HCT116 (cell line): ENCODE measurements at regions not wholly inside any gene's neighbourhood (a gene's known extent, or its start where the extent isn't known, plus 50 kb on each side); places are given as distances from the start of the nearest gene placed in this dataset.

Experiments used
- ATAC-seq: fragments of 200-7000 bp; cut with Tn5 transposase; 2 replicates; pipeline ENCODE4 v1.9.1; 2020; ENCODE audit warnings: mild to moderate bottlenecking, moderate library complexity
- BruUV-seq: library from RNA; stranded (reverse); fragments of 400-500 nt; replicated peaks from 2 replicates; lab custom pipeline; 2021; lab: Mats Ljungman, UMichigan
- CTCF ChIA-PET: fragments of 300-600 bp; sonication (Branson Sonifier 250); formaldehyde crosslinking; loops from one replicate; lab custom pipeline; 2021; ENCODE audit warnings: antibody characterized with exemption; lab: Charles Lee
- POLR2A ChIA-PET: fragments of 300-600, 350-600 bp; sonication (Branson Sonifier 250); formaldehyde crosslinking; loops from one replicate; lab custom pipeline; 2021; ENCODE audit warnings: antibody characterized with exemption; lab: Charles Lee
- RAD21 ChIA-PET, 2 experiments: fragments of 300-600 bp; sonication (Branson Sonifier 250); formaldehyde crosslinking; loops; one replicate each; lab custom pipeline; 2023; ENCODE audit warnings: low total read pairs in 2 of 2; ENCODE audit not compliant: uncharacterized antibody in 2 of 2, unreplicated experiment in 2 of 2, low non-redundant PET in 1 of 2; lab: Charles Lee
- DNase-seq: peaks from one replicate; pipeline ENCODE4 v3.0.0-alpha.2; 2010; ENCODE audit warnings: low read depth, low spot score
- H2AFZ ChIP-seq: fragments of 200-600 bp; shearing (Covaris generic), sonication (generic); 2 replicates; pipeline ENCODE4 v1.6.1; 2017; ENCODE audit warnings: low read depth, mixed run types, mixed read lengths, antibody characterized with exemption, low read length; ENCODE audit not compliant: poor library complexity, severe bottlenecking
- H3K27ac ChIP-seq: 2 replicates; pipeline ENCODE4 v1.5.1; 2012; ENCODE audit warnings: low read depth, low read length
- H3K27me3 ChIP-seq: fragments of 200-600 bp; sonication (generic); 2 replicates; pipeline ENCODE4 v1.6.1; 2016; ENCODE audit warnings: mixed run types, low read length, mixed read lengths; ENCODE audit not compliant: insufficient read depth
- H3K36me3 ChIP-seq, 2 experiments: fragments of 200-500 bp in 1 of 2; fragments of 200-600 bp in 1 of 2; sonication (Bioruptor generic) in 1 of 2; sonication (generic) in 1 of 2; 2 replicates each; pipeline versions ENCODE4 v1.5.1 to v1.6.1; 2014 to 2016; ENCODE audit warnings: low read length in 2 of 2, inconsistent platforms in 1 of 2, mixed read lengths in 1 of 2, mixed run types in 1 of 2; ENCODE audit not compliant: insufficient read depth in 2 of 2, control insufficient read depth in 1 of 2
- H3K4me1 ChIP-seq, 2 experiments: fragments of 200-600 bp in 1 of 2; sonication (generic) in 1 of 2; 2 replicates each; pipeline versions ENCODE4 v1.5.1 to v1.6.1; 2012 to 2017; ENCODE audit warnings: low read length in 2 of 2, inconsistent platforms in 1 of 2, mild to moderate bottlenecking in 1 of 2, mixed read lengths in 1 of 2, mixed run types in 1 of 2, moderate library complexity in 1 of 2; ENCODE audit not compliant: insufficient read depth in 2 of 2, control insufficient read depth in 1 of 2
- H3K4me2 ChIP-seq: fragments of 200-600 bp; sonication (generic); 2 replicates; pipeline ENCODE4 v1.6.1; 2017; ENCODE audit warnings: mixed run types, low read length, mixed read lengths
- H3K4me3 ChIP-seq, 2 experiments: fragments of 200-600 bp in 1 of 2; sonication (generic) in 1 of 2; replicated peaks in 1 of 2; 2 replicates each; pipeline ENCODE4 v1.5.1; 2011 to 2016; ENCODE audit warnings: low read length in 2 of 2, control low read depth in 1 of 2, low read depth in 1 of 2, mild to moderate bottlenecking in 1 of 2, mixed read lengths in 1 of 2, mixed run types in 1 of 2
- H3K79me2 ChIP-seq: fragments of 200-600 bp; sonication (generic); 2 replicates; pipeline ENCODE4 v1.6.1; 2017; ENCODE audit warnings: mild to moderate bottlenecking, mixed run types, low read length, moderate library complexity, mixed read lengths; ENCODE audit not compliant: insufficient read depth
- H3K9ac ChIP-seq: fragments of 200-600 bp; sonication (generic); 2 replicates; pipeline ENCODE4 v1.6.1; 2016; ENCODE audit warnings: low read length, mixed read lengths
- H3K9me2 ChIP-seq: fragments of 200-600 bp; sonication (generic), shearing (Covaris generic); 2 replicates; pipeline ENCODE4 v1.6.1; 2017; ENCODE audit warnings: mixed run types, mild to moderate bottlenecking, moderate library complexity; ENCODE audit not compliant: insufficient read depth
- H3K9me3 ChIP-seq, 2 experiments: fragments of 200-500 bp in 1 of 2; fragments of 200-600 bp in 1 of 2; sonication (Bioruptor generic) in 1 of 2; sonication (generic) in 1 of 2; 2 replicates each; pipeline ENCODE4 v1.6.1; 2014 to 2017; ENCODE audit warnings: low read length in 2 of 2, mixed read lengths in 2 of 2, inconsistent platforms in 1 of 2, low read depth in 1 of 2, mild to moderate bottlenecking in 1 of 2, mixed run types in 1 of 2, moderate library complexity in 1 of 2; ENCODE audit not compliant: control insufficient read depth in 1 of 2, insufficient read depth in 1 of 2
- H4K20me1 ChIP-seq: fragments of 200-600 bp; sonication (generic), shearing (Covaris generic); 2 replicates; pipeline ENCODE4 v1.6.1; 2017; ENCODE audit warnings: mixed run types, mild to moderate bottlenecking, moderate library complexity; ENCODE audit not compliant: insufficient read depth
- ATF3 ChIP-seq: IDR thresholded peaks from 2 replicates; pipeline ENCODE4 v1.6.1; 2012
- CBX3 ChIP-seq: IDR thresholded peaks from 2 replicates; pipeline ENCODE4 v1.6.1; 2012; ENCODE audit warnings: low read depth
- CTCF ChIP-seq, 3 experiments: fragments of 200-600 bp in 1 of 3; sonication (generic) in 1 of 3; IDR thresholded peaks in 2 of 3; conservative IDR thresholded peaks in 1 of 3; 2 replicates each; pipeline ENCODE4 v1.5.1; 2012 to 2017; ENCODE audit warnings: low read depth in 2 of 3, low read length in 2 of 3, antibody characterized with exemption in 1 of 3, borderline replicate concordance in 1 of 3, control low read depth in 1 of 3, mild to moderate bottlenecking in 1 of 3, mixed read lengths in 1 of 3, mixed run types in 1 of 3, moderate library complexity in 1 of 3; ENCODE audit not compliant: insufficient read depth in 1 of 3
- EZH2 ChIP-seq: fragments of 200-600 bp; sonication (generic); IDR thresholded peaks from 2 replicates; pipeline ENCODE4 v1.6.1; 2017; ENCODE audit warnings: antibody characterized with exemption, mixed run types
- EZH2phosphoT487 ChIP-seq: fragments of 200-600 bp; IDR thresholded peaks from 2 replicates; pipeline ENCODE4 v1.6.1; 2018; ENCODE audit warnings: antibody characterized with exemption, borderline replicate concordance
- FOSL1 ChIP-seq: IDR thresholded peaks from 2 replicates; pipeline ENCODE4 v1.6.1; 2012; ENCODE audit warnings: low read depth
- JUND ChIP-seq: IDR thresholded peaks from 2 replicates; pipeline ENCODE4 v1.6.1; 2012
- MAX ChIP-seq: IDR thresholded peaks from 2 replicates; pipeline ENCODE4 v1.6.1; 2012
- POLR2A ChIP-seq: IDR thresholded peaks from 2 replicates; pipeline ENCODE4 v1.7.0; 2011; ENCODE audit warnings: borderline replicate concordance; ENCODE audit not compliant: insufficient read depth, insufficient read length; ENCODE audit errors: extremely low read depth
- SIN3A ChIP-seq: IDR thresholded peaks from 2 replicates; pipeline ENCODE4 v1.6.1; 2012; ENCODE audit warnings: low read depth
- SP1 ChIP-seq: IDR thresholded peaks from 2 replicates; pipeline ENCODE4 v1.6.1; 2012; ENCODE audit warnings: low read depth
- SRF ChIP-seq: IDR thresholded peaks from 2 replicates; pipeline ENCODE4 v1.6.1; 2012; ENCODE audit warnings: low read depth
- TCF7L2 ChIP-seq: IDR thresholded peaks from 2 replicates; pipeline ENCODE4 v1.7.0; 2011; ENCODE audit warnings: borderline replicate concordance, inconsistent platforms; ENCODE audit not compliant: insufficient read depth, insufficient read length; ENCODE audit errors: extremely low read depth
- YY1 ChIP-seq: IDR thresholded peaks from 2 replicates; pipeline ENCODE4 v1.6.1; 2011; ENCODE audit warnings: low read length, low read depth, moderate library complexity, mild to moderate bottlenecking; ENCODE audit not compliant: insufficient replicate concordance; ENCODE audit errors: extremely low read depth
- ZBTB33 ChIP-seq: IDR thresholded peaks from 2 replicates; pipeline ENCODE4 v1.6.1; 2011; ENCODE audit warnings: mild to moderate bottlenecking, low read length, moderate library complexity; ENCODE audit not compliant: insufficient replicate concordance; ENCODE audit errors: extremely low read depth
- ZFX ChIP-seq: fragments of 450-650 bp; IDR thresholded peaks from 2 replicates; pipeline ENCODE4 v1.6.1; 2017
- ZNF274 ChIP-seq: fragments of 200-500 bp; sonication (Bioruptor generic); IDR thresholded peaks from 2 replicates; pipeline ENCODE4 v1.6.1; 2014; ENCODE audit warnings: mild to moderate bottlenecking, low read depth, low read length, inconsistent platforms
- intact Hi-C: fragments of 100-400 bp; cut with micrococcal nuclease; formaldehyde crosslinking; loops from 2 replicates; pipeline ENCODE4 v1.10.0; 2022

- intact Hi-C loops = no loop called here
- BruUV-seq = no TSS peak
- POLR2A ChIA-PET = no interaction called here
Observed at GRCh38 chr11:119795231-119795630, 66.2 kb upstream of the NECTIN1 start.

More at GRCh38 chr11:119795231-119795630, 66.2 kb upstream of the NECTIN1 start:
- Histone ChIP-seq H3K4me2 (no peak overlapping the region), H3K27me3 (0 out of 2 replicates have a peak, but pooled peaks cover 4% of the 10 kb centered on the region)
- no peak for DNase-seq
- no peak for TF ChIP-seq MAX
- TF ChIP-seq POLR2A = no peak
- TF ChIP-seq ZBTB33 = no peak
- no peak for TF ChIP-seq FOSL1
- no peak for TF ChIP-seq ZNF274
- TF ChIP-seq YY1 = no peak
- TF ChIP-seq ZFX = no peak
- no peak for TF ChIP-seq SIN3A
- no peak for TF ChIP-seq CBX3
- TF ChIP-seq JUND = no peak
- TF ChIP-seq CTCF (IDR thresholded peaks at IDR 0.05 in 2 of 3, conservative IDR thresholded peaks at IDR 0.05 in 1 of 3; ENCODE audit: borderline replicate concordance in 1 of 3, insufficient read depth in 1 of 3, low read depth in 2 of 3, low read length in 2 of 3) = no peak
- no peak for TF ChIP-seq ATF3
- no peak for TF ChIP-seq EZH2
- TF ChIP-seq SRF = no peak
- TF ChIP-seq TCF7L2 = no peak
- no peak for TF ChIP-seq SP1
- TF ChIP-seq EZH2phosphoT487 = no peak
- TF ChIP-seq, all 23 proteins: peak for 0
- no peaks in the 10 kb centered on the region for H3K9me2 ChIP-seq
- CTCF ChIA-PET = no interaction called here
- no peaks in the 10 kb centered on the region for H3K9me3 ChIP-seq
- H4K20me1 ChIP-seq = no peaks in the 10 kb centered on the region
- H3K4me3 ChIP-seq = no peak overlapping the region
- no peak overlapping the region for H2AFZ ChIP-seq
- RAD21 ChIA-PET = no interaction called here
- no peaks in the 10 kb centered on the region for H3K36me3 ChIP-seq
- H3K4me1 ChIP-seq = 0 out of 4 replicates have a peak, but pooled peaks cover 0 to 5% of the 10 kb centered on the region in 2 experiments
- no peak overlapping the region for H3K9ac ChIP-seq
- no peak overlapping the region for H3K27ac ChIP-seq
- H3K79me2 ChIP-seq = no peaks in the 10 kb centered on the region
- no peak for ATAC-seq
